Erythroblast (primary cell): ENCODE measurements at regions not wholly inside any gene's neighbourhood (a gene's known extent, or its start where the extent isn't known, plus 50 kb on each side); places are given as distances from the start of the nearest gene placed in this dataset.
A peak's percentile ranks its signal among the peaks of the same experiment; 100 is the strongest.
"Not testable (repeated sequence)": the region's sequence is repeated elsewhere in the genome, so short reads cannot be mapped to it uniquely, and the experiment has no call there.

Experiments used
- DNase-seq, 2 experiments: peaks; one replicate each; lab custom pipeline; 2025; lab: John Stamatoyannopoulos, UW
- GATA1 ChIP-seq: IDR thresholded peaks from 2 replicates; pipeline ENCODE4 v1.6.1; 2011; ENCODE audit warnings: low read depth, mild to moderate bottlenecking, control low read depth, low read length, moderate library complexity
- POLR2A ChIP-seq: IDR thresholded peaks from 2 replicates; pipeline ENCODE4 v1.6.1; 2011; ENCODE audit warnings: mild to moderate bottlenecking, low read length

GRCh38 chr3:194913316-194913715 lies 227.6 kb downstream of the FAM43A start:
- no peak for DNase-seq
- TF ChIP-seq POLR2A, result no peak
- no peak for TF ChIP-seq GATA1

- DNase-seq, result not testable (repeated sequence)
These were observed 239.2 kb downstream of the FAM43A start for GRCh38 chr3:194924889-194925288.

GRCh38 chr3:194925614-194926013 lies 239.9 kb downstream of the FAM43A start:
- TF ChIP-seq POLR2A (no peak), GATA1 (no peak)
- DNase-seq, result no peak

DNA sequence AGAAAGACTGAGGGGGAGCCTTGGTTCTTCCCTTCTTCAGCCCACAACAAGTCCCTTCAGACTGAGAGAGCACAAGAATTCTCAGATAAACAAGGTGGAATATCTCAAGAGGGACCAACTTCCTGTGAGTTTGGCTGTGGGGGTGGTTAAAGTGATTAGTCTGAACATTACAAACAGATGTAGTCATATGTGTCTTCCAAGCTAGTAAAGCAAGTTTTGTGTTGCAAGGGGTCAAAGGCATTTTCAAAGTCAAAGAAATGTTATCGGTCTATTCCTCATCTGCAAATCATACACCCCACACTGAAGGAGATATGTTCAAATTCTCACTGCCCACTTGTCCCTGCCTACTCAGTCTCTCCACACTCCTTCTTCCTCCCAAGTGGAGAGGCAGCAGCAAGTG lies 242.5 kb downstream of the FAM43A start:
- TF ChIP-seq POLR2A (no peak), GATA1 (no peak)
- DNase-seq, result no peak

GRCh38 chr3:194928831-194929577 lies 243.3 kb downstream of the FAM43A start:
- TF ChIP-seq GATA1, result no peak
- TF ChIP-seq POLR2A, result no peak
- peak in 1 of 2 experiments; percentile 11 for DNase-seq

GRCh38 chr3:194929578-194929960 lies 243.9 kb downstream of the FAM43A start:
- DNase-seq, result no peak
- TF ChIP-seq POLR2A (no peak), GATA1 (no peak)

DNA sequence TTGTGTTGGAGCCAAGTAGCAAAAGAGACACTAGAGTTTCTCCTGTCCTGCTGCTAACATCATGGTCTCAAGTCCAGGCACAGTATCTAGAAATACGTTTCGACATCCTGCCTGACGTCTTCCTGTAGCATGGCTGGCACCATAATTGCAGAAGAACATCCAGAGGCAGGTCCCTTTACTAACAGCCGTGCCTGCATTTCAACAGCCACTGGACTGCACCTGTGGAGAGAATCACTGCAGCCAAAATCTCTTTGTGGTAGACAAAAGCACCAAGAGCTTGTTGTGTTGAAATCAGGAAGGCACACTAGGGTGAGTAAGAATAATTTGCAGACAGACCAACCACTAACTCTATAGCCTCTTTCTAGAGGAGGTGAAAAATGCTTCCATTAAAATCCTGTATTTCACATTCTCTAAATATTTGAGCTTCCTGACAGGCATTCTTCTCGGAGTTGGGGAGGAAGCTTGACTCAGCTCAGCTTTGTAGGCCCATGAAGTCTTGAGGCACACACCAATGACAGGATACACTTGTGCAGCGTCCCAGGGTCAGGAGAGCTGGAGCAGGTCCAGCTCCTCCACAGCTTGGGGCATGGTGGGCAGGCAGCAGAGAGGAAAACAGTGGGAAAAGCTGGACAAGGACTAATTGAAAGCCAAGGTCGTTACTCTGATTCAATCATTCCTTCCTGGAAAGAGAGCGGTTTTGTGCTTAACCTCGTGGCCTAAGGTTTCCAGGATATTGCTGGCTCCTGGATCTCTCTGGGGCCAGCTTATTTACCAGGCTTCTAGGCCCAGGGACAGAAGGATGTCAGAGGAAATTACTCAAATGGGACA lies 244.9 kb downstream of the FAM43A start:
- TF ChIP-seq GATA1 (no peak), POLR2A (no peak)
- DNase-seq, result no peak

DNA sequence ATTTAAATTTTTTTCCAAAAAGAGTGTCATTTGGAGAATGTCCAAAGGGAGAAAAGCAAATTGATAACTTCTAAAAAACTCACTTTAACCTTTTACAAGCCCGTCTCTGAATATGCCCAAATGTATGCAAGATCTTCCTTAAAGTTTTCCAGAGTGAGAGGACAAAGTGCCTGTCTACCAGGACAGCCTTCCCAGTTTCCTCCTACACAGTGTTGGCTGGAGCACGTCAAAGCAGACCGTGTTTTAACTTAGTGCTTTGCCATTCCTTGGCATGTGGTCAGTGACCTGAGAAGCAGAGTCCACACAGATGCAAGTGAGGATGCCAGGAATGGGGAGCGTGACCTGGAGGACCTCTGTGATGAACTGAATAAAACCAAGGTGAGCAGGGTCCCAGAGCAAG lies 245.7 kb downstream of the FAM43A start:
- DNase-seq, result no peak
- TF ChIP-seq GATA1 (no peak), POLR2A (no peak)

- TF ChIP-seq POLR2A, result no peak
- TF ChIP-seq GATA1, result no peak
These were observed 246.2 kb downstream of the FAM43A start for GRCh38 chr3:194931865-194932264.

DNA sequence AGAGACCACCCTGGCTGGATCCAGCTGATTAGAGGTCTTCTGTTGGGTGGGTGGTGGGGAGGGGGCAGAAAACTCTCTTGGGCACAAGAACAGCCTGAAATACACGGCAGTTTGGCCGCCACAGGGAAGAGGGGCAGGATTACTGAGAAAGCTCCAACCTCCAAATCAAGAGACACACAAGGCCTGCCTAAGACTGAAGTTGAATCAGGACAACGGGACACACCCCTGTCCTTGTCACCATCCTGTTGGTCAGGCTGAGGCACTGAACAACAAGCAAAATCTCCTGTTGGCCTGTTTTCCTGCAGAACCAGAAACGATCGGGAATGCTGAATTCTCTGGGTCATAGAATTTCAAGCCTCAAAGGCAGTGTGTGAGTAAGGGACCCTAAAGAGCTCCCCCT lies 247.8 kb downstream of the FAM43A start:
- no peak for DNase-seq
- no peak for TF ChIP-seq GATA1
- no peak for TF ChIP-seq POLR2A

More at GRCh38 chr3:194931865-194932264, 246.2 kb downstream of the FAM43A start:
- DNase-seq, result no peak

DNA sequence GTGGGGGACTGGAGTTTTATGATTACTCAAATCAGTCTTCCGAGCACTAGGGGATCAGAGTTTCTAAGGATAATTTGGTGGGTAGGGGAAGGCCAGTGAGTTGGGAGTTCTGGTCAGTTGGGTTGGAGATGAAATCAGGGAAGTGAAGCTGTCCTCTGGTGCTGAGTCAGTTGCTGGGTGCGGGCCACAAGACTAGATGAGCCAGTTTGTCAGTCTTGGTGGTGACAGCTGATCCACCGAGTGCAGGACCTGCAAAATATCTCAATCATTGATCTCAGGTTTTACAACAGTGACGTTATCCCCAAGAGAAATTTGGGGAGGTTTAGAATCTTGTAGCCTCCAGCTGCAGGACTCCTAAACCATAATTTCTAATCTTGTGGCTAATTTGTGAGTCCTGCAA lies 249.4 kb downstream of the FAM43A start:
- no peak for DNase-seq
- TF ChIP-seq POLR2A (no peak), GATA1 (no peak)

- TF ChIP-seq POLR2A (no peak), GATA1 (no peak)
- DNase-seq, result no peak
These were observed 250.2 kb downstream of the FAM43A start for GRCh38 chr3:194935632-194936470.

GRCh38 chr3:194936659-194937058 lies 251.0 kb downstream of the FAM43A start:
- no peak for TF ChIP-seq GATA1
- no peak for TF ChIP-seq POLR2A
- DNase-seq, result no peak

DNA sequence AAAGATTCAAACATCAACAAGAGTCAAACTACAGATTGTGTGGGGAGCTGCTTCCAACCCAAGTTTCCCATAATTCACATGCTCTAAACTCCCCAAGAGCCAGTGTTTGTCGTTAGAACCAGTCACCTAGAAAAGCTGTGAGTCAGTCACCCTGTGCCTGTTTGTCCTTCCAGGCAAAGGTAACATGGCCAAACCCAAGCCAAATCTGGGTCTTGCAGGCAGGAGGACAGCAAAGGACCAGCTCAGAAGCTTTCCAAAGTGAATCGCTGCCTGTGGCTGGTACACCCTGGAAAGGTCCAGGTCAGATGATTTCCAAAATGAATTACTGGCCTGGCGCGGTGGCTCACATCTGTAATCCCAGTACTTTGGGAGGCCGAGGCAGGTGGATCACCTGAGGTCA lies 251.5 kb downstream of the FAM43A start:
- TF ChIP-seq GATA1 (no peak), POLR2A (no peak)
- DNase-seq, result no peak
